A673 (cell line): ENCODE measurements at regions not wholly inside any gene's neighbourhood (a gene's known extent, or its start where the extent isn't known, plus 50 kb on each side); places are given as distances from the start of the nearest gene placed in this dataset.

Experiments
- EZH2 ChIP-seq: fragments of 200-600 bp; sonication (generic); IDR thresholded peaks from 2 replicates; pipeline ENCODE4 v1.6.1; 2017; ENCODE audit warnings: borderline replicate concordance, low read depth, mild to moderate bottlenecking, mixed read lengths, antibody characterized with exemption, low read length; ENCODE audit not compliant: poor library complexity, severe bottlenecking
- TF ChIP-seq, protein P1 (sequence below): fragments of 300-800, 200-600 bp; sonication (generic); conservative IDR thresholded peaks from 2 replicates; pipeline ENCODE4 v1.5.1; 2017; ENCODE audit warnings: low read depth, mild to moderate bottlenecking, antibody characterized with exemption, low read length, moderate library complexity, mixed read lengths

- TF ChIP-seq, protein P1, sequence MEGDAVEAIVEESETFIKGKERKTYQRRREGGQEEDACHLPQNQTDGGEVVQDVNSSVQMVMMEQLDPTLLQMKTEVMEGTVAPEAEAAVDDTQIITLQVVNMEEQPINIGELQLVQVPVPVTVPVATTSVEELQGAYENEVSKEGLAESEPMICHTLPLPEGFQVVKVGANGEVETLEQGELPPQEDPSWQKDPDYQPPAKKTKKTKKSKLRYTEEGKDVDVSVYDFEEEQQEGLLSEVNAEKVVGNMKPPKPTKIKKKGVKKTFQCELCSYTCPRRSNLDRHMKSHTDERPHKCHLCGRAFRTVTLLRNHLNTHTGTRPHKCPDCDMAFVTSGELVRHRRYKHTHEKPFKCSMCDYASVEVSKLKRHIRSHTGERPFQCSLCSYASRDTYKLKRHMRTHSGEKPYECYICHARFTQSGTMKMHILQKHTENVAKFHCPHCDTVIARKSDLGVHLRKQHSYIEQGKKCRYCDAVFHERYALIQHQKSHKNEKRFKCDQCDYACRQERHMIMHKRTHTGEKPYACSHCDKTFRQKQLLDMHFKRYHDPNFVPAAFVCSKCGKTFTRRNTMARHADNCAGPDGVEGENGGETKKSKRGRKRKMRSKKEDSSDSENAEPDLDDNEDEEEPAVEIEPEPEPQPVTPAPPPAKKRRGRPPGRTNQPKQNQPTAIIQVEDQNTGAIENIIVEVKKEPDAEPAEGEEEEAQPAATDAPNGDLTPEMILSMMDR, result no peak
- TF ChIP-seq EZH2, result no peak
Observed at GRCh38 chr16:64841482-64841881, 280.4 kb downstream of the CDH11 start.
